Activated CD8-positive, alpha-beta T cell treated with anti-CD3 and anti-CD28 coated beads for 36 hours (primary cell): ENCODE measurements at regions not wholly inside any gene's neighbourhood (a gene's known extent, or its start where the extent isn't known, plus 50 kb on each side); places are given as distances from the start of the nearest gene placed in this dataset.

Source experiments
- ATAC-seq: fragments of 200-7000 bp; cut with Tn5 transposase; one replicate; pipeline ENCODE4 v1.10.0; 2021; ENCODE audit warnings: mild to moderate bottlenecking, moderate library complexity
- CTCF ChIA-PET: fragments of 350-600 bp; sonication (Branson Sonifier 250); formaldehyde crosslinking; loops from one replicate; lab custom pipeline; 2021; ENCODE audit warnings: antibody characterized with exemption; lab: Charles Lee
- POLR2A ChIA-PET: fragments of 350-600 bp; sonication (Branson Sonifier 250); formaldehyde crosslinking; loops from one replicate; lab custom pipeline; 2021; ENCODE audit warnings: antibody characterized with exemption; lab: Charles Lee
- DNase-seq: peaks from one replicate; pipeline ENCODE4 v3.0.0-alpha.2; 2020
- H3K27ac Mint-ChIP-seq: one replicate; pipeline ENCODE4 v1.8.0; 2021; ENCODE audit warnings: mild to moderate bottlenecking, mixed read lengths
- H3K27me3 Mint-ChIP-seq: one replicate; pipeline ENCODE4 v1.8.0; 2021; ENCODE audit warnings: mixed read lengths
- H3K36me3 Mint-ChIP-seq: one replicate; pipeline ENCODE4 v1.8.0; 2021; ENCODE audit warnings: low read depth, mixed read lengths
- H3K4me1 Mint-ChIP-seq: one replicate; pipeline ENCODE4 v1.8.0; 2021; ENCODE audit warnings: low read depth, mixed read lengths
- H3K4me3 Mint-ChIP-seq: one replicate; pipeline ENCODE4 v1.8.0; 2021; ENCODE audit warnings: mild to moderate bottlenecking, moderate library complexity, mixed read lengths
- H3K9me3 Mint-ChIP-seq: one replicate; pipeline ENCODE4 v1.8.0; 2021; ENCODE audit warnings: mixed read lengths
- intact Hi-C: fragments of 100-400 bp; cut with micrococcal nuclease; formaldehyde crosslinking; loops from one replicate; pipeline ENCODE4 v1.10.0; 2022
- TF ChIP-seq, protein P1 (sequence below): fragments of 200-600 bp; IDR thresholded peaks from one replicate; pipeline ENCODE4 v1.8.0; 2022; ENCODE audit warnings: antibody characterized with exemption, mild to moderate bottlenecking

DNA sequence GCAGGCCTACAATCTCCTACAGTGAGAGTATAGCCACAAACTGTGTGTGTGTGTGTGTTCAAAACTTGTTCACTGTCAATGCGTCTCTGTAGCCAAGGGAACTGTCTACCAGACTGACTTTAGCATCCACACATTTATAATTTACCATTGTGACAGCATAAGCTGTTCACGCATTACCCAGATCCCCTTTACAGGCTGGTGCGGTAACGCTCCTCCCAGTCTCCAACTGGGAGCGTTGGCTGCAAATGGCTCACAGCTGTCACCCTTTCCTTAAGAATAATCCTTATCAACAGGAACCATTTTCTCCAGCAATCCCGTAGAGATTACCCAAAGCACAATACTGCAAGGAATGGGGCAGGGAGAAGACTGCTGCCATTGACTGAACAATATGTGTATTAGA, 199.5 kb downstream of the GPAM start:
- no peaks in the 10 kb centered on the region for H3K9me3 Mint-ChIP-seq
- H3K4me1 Mint-ChIP-seq, result no peaks in the 10 kb centered on the region
- ChIA-PET CTCF (no interaction called here), POLR2A (no interaction called here)
- peaks cover 5% of the 10 kb centered on the region for H3K27me3 Mint-ChIP-seq
- ATAC-seq (no peak), DNase-seq (no peak)
- TF ChIP-seq, protein P1, sequence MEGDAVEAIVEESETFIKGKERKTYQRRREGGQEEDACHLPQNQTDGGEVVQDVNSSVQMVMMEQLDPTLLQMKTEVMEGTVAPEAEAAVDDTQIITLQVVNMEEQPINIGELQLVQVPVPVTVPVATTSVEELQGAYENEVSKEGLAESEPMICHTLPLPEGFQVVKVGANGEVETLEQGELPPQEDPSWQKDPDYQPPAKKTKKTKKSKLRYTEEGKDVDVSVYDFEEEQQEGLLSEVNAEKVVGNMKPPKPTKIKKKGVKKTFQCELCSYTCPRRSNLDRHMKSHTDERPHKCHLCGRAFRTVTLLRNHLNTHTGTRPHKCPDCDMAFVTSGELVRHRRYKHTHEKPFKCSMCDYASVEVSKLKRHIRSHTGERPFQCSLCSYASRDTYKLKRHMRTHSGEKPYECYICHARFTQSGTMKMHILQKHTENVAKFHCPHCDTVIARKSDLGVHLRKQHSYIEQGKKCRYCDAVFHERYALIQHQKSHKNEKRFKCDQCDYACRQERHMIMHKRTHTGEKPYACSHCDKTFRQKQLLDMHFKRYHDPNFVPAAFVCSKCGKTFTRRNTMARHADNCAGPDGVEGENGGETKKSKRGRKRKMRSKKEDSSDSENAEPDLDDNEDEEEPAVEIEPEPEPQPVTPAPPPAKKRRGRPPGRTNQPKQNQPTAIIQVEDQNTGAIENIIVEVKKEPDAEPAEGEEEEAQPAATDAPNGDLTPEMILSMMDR, result no peak
- no peak overlapping the region for H3K4me3 Mint-ChIP-seq
- no peaks in the 10 kb centered on the region for H3K36me3 Mint-ChIP-seq
- H3K27ac Mint-ChIP-seq, result no peak overlapping the region
- intact Hi-C loops, result no loop called here

DNA sequence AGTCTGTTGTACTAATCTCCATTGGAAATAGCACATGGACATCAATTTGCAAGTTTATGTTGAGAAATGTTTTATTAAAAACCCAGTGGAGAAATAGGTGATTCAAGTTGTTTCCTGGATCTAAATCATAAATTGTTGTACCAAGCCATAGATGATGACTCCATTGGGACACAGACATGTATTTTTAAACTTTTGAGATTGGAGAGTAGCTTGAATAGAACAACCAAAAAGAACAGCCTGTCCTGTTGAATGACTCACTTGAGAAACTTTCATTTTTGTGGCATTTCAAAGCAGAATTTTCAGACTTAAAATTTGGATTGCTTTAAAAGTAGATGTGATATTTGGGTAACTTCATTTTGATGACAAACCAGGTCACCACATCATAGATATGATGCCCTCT, 197.5 kb downstream of the GPAM start:
- ATAC-seq (no peak), DNase-seq (no peak)
- ChIA-PET CTCF (no interaction called here), POLR2A (no interaction called here)
- TF ChIP-seq, protein P1, result no peak
- peaks cover 3% of the 10 kb centered on the region for H3K27me3 Mint-ChIP-seq
- no peaks in the 10 kb centered on the region for H3K4me1 Mint-ChIP-seq
- H3K36me3 Mint-ChIP-seq, result no peaks in the 10 kb centered on the region
- no peaks in the 10 kb centered on the region for H3K9me3 Mint-ChIP-seq
- intact Hi-C loops, result no loop called here
- H3K4me3 Mint-ChIP-seq, result no peak overlapping the region
- H3K27ac Mint-ChIP-seq, result no peak overlapping the region

DNA sequence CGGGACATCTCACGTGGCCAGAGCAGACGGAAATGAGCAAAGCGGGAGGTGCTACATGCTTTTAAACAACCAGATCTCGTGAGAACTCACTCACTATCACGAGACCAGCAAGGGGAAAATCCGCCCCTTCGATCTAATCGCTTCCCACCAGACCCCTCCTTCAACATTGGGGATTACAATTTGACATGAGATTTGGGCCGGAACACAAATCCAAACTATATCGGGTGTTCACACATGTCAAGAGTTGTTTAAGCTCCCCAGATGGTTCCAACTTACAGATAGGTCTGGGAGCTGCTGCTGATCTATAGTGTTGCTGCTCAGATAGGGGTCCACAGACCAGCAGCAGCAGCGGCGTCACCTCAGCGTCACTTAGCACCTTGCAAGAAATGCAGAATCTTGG, 194.9 kb downstream of the GPAM start:
- no peaks in the 10 kb centered on the region for H3K9me3 Mint-ChIP-seq
- H3K4me1 Mint-ChIP-seq, result no peaks in the 10 kb centered on the region
- H3K27me3 Mint-ChIP-seq, result peaks cover 3% of the 10 kb centered on the region
- H3K36me3 Mint-ChIP-seq, result no peaks in the 10 kb centered on the region
- no peak overlapping the region for H3K27ac Mint-ChIP-seq
- ChIA-PET POLR2A (interaction anchor here (0.6 kb wide), 1 partner anchor 17 kb away, joined by 3 read pairs; no protein-coding TSS in a partner anchor), CTCF (no interaction called here)
- intact Hi-C loops, result no loop called here
- TF ChIP-seq, protein P1, result no peak
- no peak overlapping the region for H3K4me3 Mint-ChIP-seq
- no peak for DNase-seq
- no peak for ATAC-seq

DNA sequence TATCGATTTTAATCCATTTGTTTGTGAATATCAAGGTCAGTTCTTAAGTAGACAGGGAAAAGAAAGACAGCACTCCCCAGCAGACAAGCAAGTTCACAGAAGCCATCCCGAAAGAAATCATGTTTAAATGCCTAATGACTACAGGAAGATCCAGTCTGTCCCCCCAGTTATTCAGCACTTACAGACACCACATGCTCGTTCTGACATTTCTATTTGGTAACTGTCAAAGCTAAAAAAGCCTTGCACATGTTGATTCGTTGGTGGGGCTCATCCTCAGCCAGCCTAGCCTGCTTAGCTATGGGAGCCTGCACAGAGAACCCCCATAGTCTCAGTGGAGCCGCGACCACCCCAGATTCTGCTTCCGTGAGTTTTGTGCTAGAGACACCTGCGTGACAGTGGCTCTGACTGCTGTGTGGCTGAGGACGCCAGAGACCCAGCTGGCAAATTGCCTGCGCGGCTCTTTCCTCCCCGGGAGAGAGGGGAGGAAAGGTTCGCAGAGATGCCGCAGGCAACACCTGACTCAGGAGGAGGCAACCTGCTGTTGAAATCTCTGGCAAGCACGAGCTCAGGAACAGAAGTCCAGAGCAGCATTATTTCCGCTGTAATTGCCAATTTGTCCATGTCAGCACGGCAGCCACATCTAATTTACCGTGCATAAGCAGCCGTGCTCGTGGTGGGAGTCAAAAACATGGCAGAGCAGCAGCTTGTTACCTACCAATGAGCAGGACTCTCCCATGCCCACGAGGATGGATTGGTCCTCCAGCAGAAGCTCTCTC, 194.2 kb downstream of the GPAM start:
- ChIA-PET CTCF (no interaction called here), POLR2A (no interaction called here)
- Mint-ChIP-seq H3K4me1 (no peaks in the 10 kb centered on the region), H3K4me3 (no peak overlapping the region), H3K9me3 (no peaks in the 10 kb centered on the region), H3K27ac (no peak overlapping the region), H3K27me3 (peaks cover 3% of the 10 kb centered on the region), H3K36me3 (no peaks in the 10 kb centered on the region)
- ATAC-seq (no peak), DNase-seq (no peak)
- TF ChIP-seq, protein P1, result no peak
- intact Hi-C loops, result no loop called here

DNA sequence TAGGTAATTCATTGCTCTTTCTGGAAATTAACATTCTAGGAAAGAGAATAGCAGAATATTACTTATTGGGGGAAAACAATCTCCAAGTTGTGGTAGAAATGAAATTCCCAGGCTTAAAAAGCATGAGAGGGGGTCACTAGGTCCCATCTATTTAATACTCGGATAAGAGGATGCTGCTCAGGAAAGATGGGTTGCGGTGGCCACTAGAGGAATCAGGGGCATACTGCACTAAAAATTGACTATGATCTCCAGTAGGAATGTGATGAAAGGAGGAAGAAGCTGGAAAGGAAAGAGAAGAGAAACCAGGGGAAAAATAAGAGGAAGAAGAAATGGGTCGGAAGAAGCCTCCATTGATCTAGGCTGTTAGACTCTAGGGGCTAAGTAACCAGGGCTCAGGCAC, 192.8 kb downstream of the GPAM start:
- POLR2A ChIA-PET, result no interaction called here
- H3K4me3 Mint-ChIP-seq, result no peak overlapping the region
- TF ChIP-seq, protein P1, result no peak
- CTCF ChIA-PET, result no interaction called here
- ATAC-seq (no peak), DNase-seq (no peak)
- no peak overlapping the region for H3K27ac Mint-ChIP-seq
- peaks cover 5% of the 10 kb centered on the region for H3K27me3 Mint-ChIP-seq
- no peaks in the 10 kb centered on the region for H3K36me3 Mint-ChIP-seq
- intact Hi-C loops, result no loop called here
- no peaks in the 10 kb centered on the region for H3K9me3 Mint-ChIP-seq
- H3K4me1 Mint-ChIP-seq, result no peaks in the 10 kb centered on the region
